Fibroblast of pulmonary artery (primary cell): ENCODE measurements at regions not wholly inside any gene's neighbourhood (a gene's known extent, or its start where the extent isn't known, plus 50 kb on each side); places are given as distances from the start of the nearest gene placed in this dataset.

Source experiments
- DNase-seq: peaks from one replicate; pipeline ENCODE4 v3.0.0-alpha.2; 2010; ENCODE audit warnings: low read depth
- H3K4me3 ChIP-seq: replicated peaks from 2 replicates; pipeline ENCODE4 v1.5.1; 2011; ENCODE audit warnings: low read depth, mild to moderate bottlenecking, control low read depth, low read length, moderate library complexity
- CTCF ChIP-seq: IDR thresholded peaks from 2 replicates; pipeline ENCODE4 v1.5.1; 2011; ENCODE audit warnings: mild to moderate bottlenecking, control low read depth, low read length, inconsistent platforms; ENCODE audit errors: missing control alignments

DNA sequence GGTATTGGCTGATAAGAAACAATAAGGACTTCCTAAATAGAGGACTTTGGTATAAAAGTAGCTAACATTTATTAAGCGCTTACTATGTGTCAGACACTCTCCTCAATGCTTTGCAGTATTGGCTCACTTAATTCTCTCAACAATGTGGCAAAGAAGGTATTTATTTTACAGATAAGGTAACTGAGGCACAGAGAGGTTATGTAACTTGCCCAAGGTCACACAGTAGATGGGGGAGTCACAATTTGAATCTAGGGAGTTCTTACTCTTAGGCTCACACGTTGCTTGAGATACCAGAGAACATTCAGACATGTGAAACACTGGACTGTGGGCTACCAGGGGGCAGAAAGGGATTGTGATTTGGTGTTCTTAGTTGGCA is 60.8 kb upstream of the GPR158 start:
- no peak for DNase-seq

GRCh38 chr10:25117757-25118156 is 57.0 kb upstream of the GPR158 start:
- TF ChIP-seq CTCF, result no peak
- H3K4me3 ChIP-seq, result no peak overlapping the region
- DNase-seq, result peak; percentile 21

More for the DNA sequence above, 60.8 kb upstream of the GPR158 start:
- no peak overlapping the region for H3K4me3 ChIP-seq
- no peak for TF ChIP-seq CTCF

GRCh38 chr10:25120188-25120587 is 54.6 kb upstream of the GPR158 start:
- no peak for DNase-seq
- no peak overlapping the region for H3K4me3 ChIP-seq
- no peak for TF ChIP-seq CTCF
